WI38 (cell line): ENCODE measurements at regions not wholly inside any gene's neighbourhood (a gene's known extent, or its start where the extent isn't known, plus 50 kb on each side); places are given as distances from the start of the nearest gene placed in this dataset.

Experiments used
- H3K4me3 ChIP-seq: 2 replicates; pipeline ENCODE4 v1.5.1; 2011; ENCODE audit warnings: low read depth, mild to moderate bottlenecking, control low read depth, low read length
- TF ChIP-seq, protein P1 (sequence below): IDR thresholded peaks from 2 replicates; pipeline ENCODE4 v1.5.1; 2012; ENCODE audit warnings: low read depth, mild to moderate bottlenecking, control low read depth, low read length

DNA sequence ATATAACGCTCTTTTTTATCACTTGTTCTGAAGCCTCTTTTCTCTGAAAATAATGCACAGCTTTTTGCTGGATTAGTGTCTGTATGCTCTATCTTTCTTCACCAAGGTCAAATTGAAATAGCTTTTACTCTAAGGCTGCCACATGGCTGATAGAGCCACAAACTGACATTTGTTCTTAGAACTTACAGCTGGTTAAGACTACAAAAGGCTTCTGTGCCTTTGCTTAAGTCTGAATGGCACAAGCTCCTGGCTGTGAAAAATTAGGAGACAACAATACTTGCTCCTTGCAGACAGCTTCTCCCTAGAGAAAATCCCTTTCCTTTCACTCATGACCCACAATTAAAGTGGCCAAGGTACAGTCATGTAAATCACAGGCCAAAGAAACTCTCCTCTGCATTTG is 515.3 kb downstream of the DSC3 start:
- H3K4me3 ChIP-seq, result no peak overlapping the region
- TF ChIP-seq, protein P1, sequence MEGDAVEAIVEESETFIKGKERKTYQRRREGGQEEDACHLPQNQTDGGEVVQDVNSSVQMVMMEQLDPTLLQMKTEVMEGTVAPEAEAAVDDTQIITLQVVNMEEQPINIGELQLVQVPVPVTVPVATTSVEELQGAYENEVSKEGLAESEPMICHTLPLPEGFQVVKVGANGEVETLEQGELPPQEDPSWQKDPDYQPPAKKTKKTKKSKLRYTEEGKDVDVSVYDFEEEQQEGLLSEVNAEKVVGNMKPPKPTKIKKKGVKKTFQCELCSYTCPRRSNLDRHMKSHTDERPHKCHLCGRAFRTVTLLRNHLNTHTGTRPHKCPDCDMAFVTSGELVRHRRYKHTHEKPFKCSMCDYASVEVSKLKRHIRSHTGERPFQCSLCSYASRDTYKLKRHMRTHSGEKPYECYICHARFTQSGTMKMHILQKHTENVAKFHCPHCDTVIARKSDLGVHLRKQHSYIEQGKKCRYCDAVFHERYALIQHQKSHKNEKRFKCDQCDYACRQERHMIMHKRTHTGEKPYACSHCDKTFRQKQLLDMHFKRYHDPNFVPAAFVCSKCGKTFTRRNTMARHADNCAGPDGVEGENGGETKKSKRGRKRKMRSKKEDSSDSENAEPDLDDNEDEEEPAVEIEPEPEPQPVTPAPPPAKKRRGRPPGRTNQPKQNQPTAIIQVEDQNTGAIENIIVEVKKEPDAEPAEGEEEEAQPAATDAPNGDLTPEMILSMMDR, result no peak

DNA sequence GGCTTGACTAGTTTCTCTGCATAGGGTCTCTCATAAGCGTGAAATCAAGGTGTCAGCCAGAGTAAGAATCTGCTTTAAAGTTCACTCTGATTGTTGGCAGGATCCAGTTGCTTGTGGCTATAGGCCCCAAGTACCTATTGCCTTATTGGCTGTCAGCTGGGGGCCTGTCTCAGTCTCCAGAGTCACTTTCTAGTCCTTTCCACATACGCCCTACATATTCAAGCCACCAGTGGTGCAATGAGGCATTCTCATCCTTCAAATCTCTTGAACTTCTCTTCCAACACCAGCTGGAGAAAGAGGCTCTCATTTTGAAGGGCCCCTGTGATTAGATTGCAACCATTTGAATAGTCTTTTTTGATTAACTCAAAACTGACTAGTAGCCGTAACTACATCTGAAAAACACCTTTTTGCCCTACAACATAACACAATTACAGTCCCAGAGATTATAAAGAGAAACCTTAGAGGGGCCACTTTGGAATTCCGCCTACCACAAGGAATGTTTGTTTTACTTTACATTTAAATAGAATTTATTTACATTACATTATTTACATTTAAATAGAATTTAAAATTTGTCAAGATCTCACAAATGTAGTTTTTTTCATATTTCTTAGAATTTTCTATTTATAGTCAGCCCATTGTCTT is 520.1 kb downstream of the DSC3 start:
- no peak overlapping the region for H3K4me3 ChIP-seq
- TF ChIP-seq, protein P1, result no peak

DNA sequence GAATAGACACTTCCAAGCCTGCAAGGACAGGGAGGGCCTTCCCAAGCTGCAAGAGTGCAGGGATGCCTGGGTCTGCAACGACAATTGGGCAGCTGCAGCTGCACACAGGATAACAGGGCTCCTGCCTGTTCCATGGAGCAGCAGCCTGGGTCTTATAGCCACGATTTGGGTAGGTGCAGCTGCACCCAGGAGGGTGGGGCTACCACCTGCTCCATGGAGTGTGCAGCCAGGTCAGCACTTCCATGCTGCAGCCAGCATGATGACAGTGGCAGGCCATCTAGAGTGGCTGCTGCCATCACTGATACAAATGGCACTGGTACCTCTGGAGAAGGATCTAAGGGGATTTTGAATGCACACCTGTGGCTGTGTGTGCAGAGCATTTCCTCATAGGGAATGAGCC is 528.5 kb downstream of the DSC3 start:
- TF ChIP-seq, protein P1, result no peak
- no peak overlapping the region for H3K4me3 ChIP-seq

DNA sequence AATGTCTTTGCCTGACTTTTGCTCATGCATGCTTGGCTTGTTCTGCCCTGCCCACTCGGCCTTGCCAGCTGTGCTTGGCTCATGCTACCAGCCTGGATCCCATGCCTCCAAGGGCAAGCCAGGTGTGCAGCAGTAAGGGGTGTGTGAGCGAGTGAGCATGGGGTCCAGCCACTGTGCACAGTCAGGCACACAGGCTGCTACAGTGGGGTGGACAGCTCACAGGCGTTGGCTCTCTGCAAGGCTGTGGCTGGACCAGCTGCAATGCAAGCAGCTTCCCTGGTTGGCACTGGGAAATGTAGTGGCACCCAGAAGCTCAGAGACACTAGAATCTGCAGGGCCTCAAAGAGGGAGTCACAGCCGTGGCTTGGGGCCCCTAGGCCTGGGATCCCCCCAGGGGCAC is 529.7 kb downstream of the DSC3 start:
- TF ChIP-seq, protein P1, result no peak

DNA sequence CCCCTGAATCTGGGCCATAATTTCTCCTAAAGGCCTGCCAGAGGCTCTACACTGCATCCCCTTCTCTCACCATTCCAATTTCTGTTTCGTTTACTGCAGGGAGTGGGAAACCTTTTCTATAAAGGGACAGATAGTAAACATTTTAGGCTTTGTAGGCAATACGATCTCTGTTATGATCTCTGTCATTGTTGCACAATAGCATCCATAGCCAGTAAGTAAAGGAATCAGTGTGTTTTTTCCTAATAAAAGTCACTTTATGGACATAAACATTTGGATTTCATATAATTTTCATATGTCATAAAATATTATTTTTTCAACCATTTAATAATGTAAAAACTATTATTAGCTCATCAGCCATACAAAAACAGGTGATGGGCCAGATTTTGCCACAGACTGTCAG is 531.7 kb downstream of the DSC3 start:
- TF ChIP-seq, protein P1, result no peak
- H3K4me3 ChIP-seq, result no peak overlapping the region

More for the DNA sequence above, 529.7 kb downstream of the DSC3 start:
- H3K4me3 ChIP-seq, result no peak overlapping the region

DNA sequence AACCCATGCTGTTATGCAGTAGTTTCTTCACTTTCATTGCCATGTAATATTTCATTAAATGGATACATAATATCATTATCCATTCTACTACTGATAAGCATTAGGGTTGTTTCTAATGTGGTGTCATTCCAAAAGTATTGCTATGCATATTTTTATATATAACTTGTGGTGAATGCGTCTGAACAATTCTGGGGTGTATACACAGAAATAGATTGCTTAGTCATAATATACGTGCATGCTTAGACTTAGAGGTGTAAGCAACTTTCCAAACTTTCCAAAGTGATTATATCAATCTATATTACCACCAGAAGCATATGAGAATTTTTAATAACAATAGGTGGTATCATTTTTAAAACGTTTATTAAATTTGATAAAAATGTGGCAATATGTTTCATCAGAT is 540.9 kb downstream of the DSC3 start:
- no peak overlapping the region for H3K4me3 ChIP-seq
- TF ChIP-seq, protein P1, result no peak

DNA sequence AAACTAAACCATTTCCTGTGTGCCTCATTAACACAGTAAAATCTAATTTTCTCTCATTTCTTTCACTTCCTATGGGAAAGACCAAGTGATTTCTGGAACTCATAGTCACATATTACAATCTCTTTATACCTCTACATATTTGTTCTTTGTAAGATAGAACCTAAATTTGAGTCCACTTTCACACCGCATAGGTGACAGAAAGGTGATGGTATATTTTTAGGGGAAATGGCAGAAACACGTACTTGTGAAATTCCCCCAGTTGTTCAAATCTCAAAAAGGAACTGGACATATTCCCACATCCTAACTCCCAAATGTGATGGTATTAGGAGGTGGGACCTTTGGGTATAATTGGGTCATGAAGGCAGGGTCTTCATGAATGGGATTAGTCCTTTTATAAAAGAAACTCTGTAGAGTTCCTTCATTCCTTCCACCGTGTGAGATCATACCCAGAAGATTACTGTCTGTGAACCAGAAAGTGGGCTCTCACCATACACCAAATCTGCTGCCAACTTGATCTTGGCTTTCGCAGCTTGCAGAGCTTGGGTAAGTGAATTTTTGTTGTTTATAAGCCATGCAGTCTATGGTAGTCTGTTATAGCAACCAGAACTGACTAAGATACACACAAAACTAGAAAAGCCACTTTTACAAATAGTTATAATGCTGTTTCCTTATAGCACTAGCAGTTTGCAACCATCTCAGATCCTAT is 542.1 kb downstream of the DSC3 start:
- no peak overlapping the region for H3K4me3 ChIP-seq
- TF ChIP-seq, protein P1, result no peak
